A549 (cell line): ENCODE measurements at regions not wholly inside any gene's neighbourhood (a gene's known extent, or its start where the extent isn't known, plus 50 kb on each side); places are given as distances from the start of the nearest gene placed in this dataset.

Experiments
- ATAC-seq, 2 experiments: fragments of 200-7000 bp in 1 of 2; fragments of >200 bp in 1 of 2; cut with Nextera tagmentation in 1 of 2; cut with Tn5 transposase in 1 of 2; 3 replicates each; pipeline versions ENCODE4 v1.8.0 to v1.9.1; 2018 to 2020; ENCODE audit warnings: mild to moderate bottlenecking in 1 of 2, moderate library complexity in 1 of 2
- CTCF ChIA-PET: fragments of 300-600 bp; sonication (Branson Sonifier 250); formaldehyde crosslinking; extraction: SDS; loops from one replicate; lab custom pipeline; 2021; ENCODE audit warnings: antibody characterized with exemption, inconsistent platforms; lab: Yijun Ruan, JAX
- POLR2A ChIA-PET: fragments of 350-600 bp; formaldehyde crosslinking; extraction: SDS; loops from one replicate; lab custom pipeline; 2021; ENCODE audit warnings: antibody characterized with exemption, inconsistent platforms; lab: Yijun Ruan, JAX
- DNase-seq, 2 experiments: peaks; one replicate each; pipeline versions ENCODE4 v3.0.0 to v3.0.0-alpha.2; 2011 to 2016; ENCODE audit warnings: low read depth in 1 of 2, low spot score in 1 of 2
- FAIRE-seq: peaks from 2 replicates; lab custom pipeline; 2011; peaks lifted over from hg19 to GRCh38; lab: Jason Lieb, UNC
- H3K27ac ChIP-seq, 2 experiments: fragments of >200 bp; sonication (Bioruptor Twin); formaldehyde crosslinking; 3 replicates each; pipeline ENCODE4 v1.5.1; 2016 to 2017
- H3K4me1 ChIP-seq: fragments of >200 bp; sonication (Bioruptor Twin); formaldehyde crosslinking; 3 replicates; pipeline ENCODE4 v1.6.1; 2016
- H3K4me2 ChIP-seq: fragments of >200 bp; sonication (Bioruptor Twin); formaldehyde crosslinking; 3 replicates; pipeline ENCODE4 v1.6.1; 2016
- H3K4me3 ChIP-seq: fragments of >200 bp; sonication (Bioruptor Twin); formaldehyde crosslinking; 3 replicates; pipeline ENCODE4 v1.5.1; 2016
- H3K9me3 ChIP-seq: fragments of >200 bp; sonication (Bioruptor Twin); formaldehyde crosslinking; 3 replicates; pipeline ENCODE4 v1.6.1; 2016
- CEBPB ChIP-seq, 2 experiments: fragments of >200 bp in 1 of 2; sonication (Bioruptor Twin) in 1 of 2; formaldehyde crosslinking in 1 of 2; IDR thresholded peaks; 2 replicates each; pipeline ENCODE4 v1.6.1; 2012 to 2016
- CHD2 ChIP-seq: fragments of 150-350 bp; IDR thresholded peaks from 2 replicates; pipeline ENCODE4 v1.6.1; 2014; ENCODE audit warnings: low read length; ENCODE audit not compliant: partially characterized antibody
- EHF ChIP-seq: fragments of 250-450 bp; sonication (Bioruptor Pico); IDR thresholded peaks from 2 replicates; pipeline ENCODE4 v1.5.0; 2020; ENCODE audit warnings: mild to moderate bottlenecking
- EHMT2 ChIP-seq: fragments of 200-600 bp; sonication (generic); IDR thresholded peaks from 2 replicates; pipeline ENCODE4 v1.6.1; 2016; ENCODE audit warnings: antibody characterized with exemption, low read depth, mild to moderate bottlenecking, moderate library complexity
- EP300 ChIP-seq, 2 experiments: fragments of >200 bp; sonication (Bioruptor Twin); formaldehyde crosslinking; IDR thresholded peaks; 2 replicates in 1 of 2; 3 replicates in 1 of 2; pipeline ENCODE4 v1.6.1; 2016 to 2017
- FOSB ChIP-seq: fragments of 250-450 bp; sonication (Bioruptor Pico); IDR thresholded peaks from 2 replicates; pipeline ENCODE4 v1.5.0; 2020; ENCODE audit warnings: mild to moderate bottlenecking, moderate library complexity
- FOSL2 ChIP-seq, 2 experiments: fragments of 450-650 bp in 1 of 2; fragments of >200 bp in 1 of 2; sonication (Bioruptor Twin) in 1 of 2; formaldehyde crosslinking; IDR thresholded peaks; 2 replicates each; pipeline versions ENCODE4 v1.5.0 to v1.6.1; 2016 to 2020; ENCODE audit warnings: mild to moderate bottlenecking in 1 of 2, moderate library complexity in 1 of 2
- GATA3 ChIP-seq: IDR thresholded peaks from 2 replicates; pipeline ENCODE4 v1.6.1; 2012; ENCODE audit warnings: borderline replicate concordance
- HDAC2 ChIP-seq: fragments of 200-600 bp; sonication (generic); IDR thresholded peaks from 2 replicates; pipeline ENCODE4 v1.6.1; 2016
- HOXB13 ChIP-seq: fragments of 250-450 bp; sonication (Bioruptor Pico); IDR thresholded peaks from 2 replicates; pipeline ENCODE4 v1.5.0; 2020; ENCODE audit warnings: low read depth, mild to moderate bottlenecking, moderate library complexity
- HOXB5 ChIP-seq: fragments of 250-450 bp; sonication (Bioruptor Pico); IDR thresholded peaks from 2 replicates; pipeline ENCODE4 v1.5.0; 2020; ENCODE audit warnings: mild to moderate bottlenecking, moderate library complexity
- JUN ChIP-seq, 2 experiments: fragments of >200 bp; sonication (Bioruptor Twin); formaldehyde crosslinking; IDR thresholded peaks; 2 replicates in 1 of 2; 3 replicates in 1 of 2; pipeline ENCODE4 v1.6.1; 2016 to 2017
- JUNB ChIP-seq: fragments of >200 bp; sonication (Bioruptor Twin); formaldehyde crosslinking; IDR thresholded peaks from 2 replicates; pipeline ENCODE4 v1.6.1; 2016
- MAFK ChIP-seq: fragments of 450-650 bp; IDR thresholded peaks from 2 replicates; pipeline ENCODE4 v1.6.1; 2014; ENCODE audit not compliant: partially characterized antibody
- PHF8 ChIP-seq: fragments of 200-600 bp; sonication (generic); IDR thresholded peaks from 2 replicates; pipeline ENCODE4 v1.6.1; 2016; ENCODE audit warnings: low read depth, mild to moderate bottlenecking, antibody characterized with exemption, moderate library complexity, borderline replicate concordance
- RAD21 ChIP-seq, 2 experiments: fragments of >200 bp in 1 of 2; sonication (Bioruptor Twin) in 1 of 2; formaldehyde crosslinking in 1 of 2; IDR thresholded peaks in 1 of 2; conservative IDR thresholded peaks in 1 of 2; 2 replicates in 1 of 2; 3 replicates in 1 of 2; pipeline ENCODE4 v1.6.1; 2012 to 2018; ENCODE audit warnings: inconsistent platforms in 1 of 2
- RARB ChIP-seq: fragments of 250-450 bp; sonication (Bioruptor Pico); IDR thresholded peaks from 2 replicates; pipeline ENCODE4 v1.8.0; 2021; ENCODE audit warnings: mild to moderate bottlenecking, moderate library complexity
- SMC3 ChIP-seq: fragments of >200 bp; sonication (Bioruptor Twin); formaldehyde crosslinking; IDR thresholded peaks from 3 replicates; pipeline ENCODE4 v1.6.1; 2018; ENCODE audit warnings: inconsistent platforms
- ZFP36 ChIP-seq: fragments of 450-650 bp; IDR thresholded peaks from 2 replicates; pipeline ENCODE4 v1.6.1; 2014; ENCODE audit warnings: borderline replicate concordance; ENCODE audit not compliant: partially characterized antibody
- WGBS: methylation state at CpG from one replicate; pipeline ENCODE4 v1.1.6; 2017; ENCODE audit errors: missing lambda C conversion rate; 5-methylcytosine and 5-hydroxymethylcytosine counted together
- TF ChIP-seq, protein P1 (sequence below): fragments of 450-650 bp; IDR thresholded peaks from 2 replicates; pipeline ENCODE4 v1.6.1; 2014; ENCODE audit warnings: antibody characterized with exemption
- TF ChIP-seq, protein P2 (sequence below): IDR thresholded peaks from 2 replicates; pipeline ENCODE4 v1.6.1; 2012
- TF ChIP-seq, protein P3 (sequence below): fragments of 200-600 bp; sonication (generic); IDR thresholded peaks from 2 replicates; pipeline ENCODE4 v1.6.1; 2016; ENCODE audit warnings: antibody characterized with exemption, mild to moderate bottlenecking, moderate library complexity
- TF ChIP-seq, protein P4 (sequence below): IDR thresholded peaks from 2 replicates; pipeline ENCODE4 v1.6.1; 2012; ENCODE audit warnings: low read depth, borderline replicate concordance
- TF ChIP-seq, protein P5 (sequence below): fragments of >200 bp; sonication (Bioruptor Twin); formaldehyde crosslinking; IDR thresholded peaks from 2 replicates; pipeline ENCODE4 v1.6.1; 2016
- TF ChIP-seq, protein P6 (sequence below): IDR thresholded peaks from 2 replicates; pipeline ENCODE4 v1.6.1; 2012
- TF ChIP-seq, protein P7 (sequence below): fragments of 150-350 bp; IDR thresholded peaks from 2 replicates; pipeline ENCODE4 v1.6.1; 2014; ENCODE audit warnings: low read depth, mild to moderate bottlenecking, low read length
- TF ChIP-seq, protein P8 (sequence below): fragments of >200 bp; sonication (Bioruptor Twin); formaldehyde crosslinking; IDR thresholded peaks from 3 replicates; pipeline ENCODE4 v1.6.1; 2016

DNA sequence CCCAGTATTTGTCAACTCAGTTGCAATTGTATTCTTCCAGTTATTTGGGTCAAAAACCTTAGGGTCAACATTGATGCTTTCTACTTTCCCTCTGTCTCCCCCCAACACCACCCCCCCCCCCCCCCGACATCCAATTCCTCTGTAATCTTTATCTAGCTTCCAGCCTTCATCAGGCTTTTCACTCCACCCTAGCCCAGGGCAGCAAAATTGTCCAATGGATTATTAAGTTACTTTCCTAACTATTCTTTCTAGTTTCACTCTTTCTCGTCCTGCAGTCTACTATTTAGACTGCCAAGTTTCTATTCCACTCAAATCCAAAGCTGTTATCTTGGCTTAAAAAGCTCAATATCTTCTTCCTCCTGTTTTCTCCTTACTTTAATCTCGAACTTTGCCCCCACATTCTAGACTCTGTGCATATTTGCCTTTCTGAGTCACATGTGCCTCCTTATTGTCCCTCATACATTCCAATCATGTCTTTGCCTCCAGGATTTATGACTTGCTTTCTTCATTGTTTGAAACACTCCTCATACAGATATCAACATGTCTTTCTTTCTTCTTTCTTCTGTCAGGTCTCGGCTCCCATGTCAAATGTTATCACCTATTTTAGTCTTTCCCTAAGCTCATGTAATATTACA is 196.6 kb upstream of the TMEM196 start:
- ATAC-seq = peak; percentile 94 to 99
- TF ChIP-seq SMC3 = peak; percentile 61
- TF ChIP-seq JUN (IDR thresholded peaks at IDR 0.05) = peak; percentile 94 to 96; a peak in 4 of 5 replicates
- TF ChIP-seq EHF (CRISPR knock-in tag) = no peak
- TF ChIP-seq JUNB = peak; percentile 97
- TF ChIP-seq CEBPB (IDR thresholded peaks at IDR 0.05) = peak; percentile 51 to 89; a peak in 3 of 4 replicates
- TF ChIP-seq, protein P1, sequence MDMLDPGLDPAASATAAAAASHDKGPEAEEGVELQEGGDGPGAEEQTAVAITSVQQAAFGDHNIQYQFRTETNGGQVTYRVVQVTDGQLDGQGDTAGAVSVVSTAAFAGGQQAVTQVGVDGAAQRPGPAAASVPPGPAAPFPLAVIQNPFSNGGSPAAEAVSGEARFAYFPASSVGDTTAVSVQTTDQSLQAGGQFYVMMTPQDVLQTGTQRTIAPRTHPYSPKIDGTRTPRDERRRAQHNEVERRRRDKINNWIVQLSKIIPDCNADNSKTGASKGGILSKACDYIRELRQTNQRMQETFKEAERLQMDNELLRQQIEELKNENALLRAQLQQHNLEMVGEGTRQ = peak; percentile 77
- TF ChIP-seq FOSL2 (IDR thresholded peaks at IDR 0.05) = peak; percentile 92
- TF ChIP-seq FOSL2 (CRISPR knock-in tag; IDR thresholded peaks at IDR 0.05) = peak; percentile 98
- TF ChIP-seq, protein P2, sequence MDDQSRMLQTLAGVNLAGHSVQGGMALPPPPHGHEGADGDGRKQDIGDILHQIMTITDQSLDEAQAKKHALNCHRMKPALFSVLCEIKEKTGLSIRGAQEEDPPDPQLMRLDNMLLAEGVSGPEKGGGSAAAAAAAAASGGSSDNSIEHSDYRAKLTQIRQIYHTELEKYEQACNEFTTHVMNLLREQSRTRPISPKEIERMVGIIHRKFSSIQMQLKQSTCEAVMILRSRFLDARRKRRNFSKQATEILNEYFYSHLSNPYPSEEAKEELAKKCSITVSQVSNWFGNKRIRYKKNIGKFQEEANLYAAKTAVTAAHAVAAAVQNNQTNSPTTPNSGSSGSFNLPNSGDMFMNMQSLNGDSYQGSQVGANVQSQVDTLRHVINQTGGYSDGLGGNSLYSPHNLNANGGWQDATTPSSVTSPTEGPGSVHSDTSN = peak; percentile 89
- TF ChIP-seq HOXB5 (CRISPR knock-in tag) = peak; percentile 89
- TF ChIP-seq, protein P3, sequence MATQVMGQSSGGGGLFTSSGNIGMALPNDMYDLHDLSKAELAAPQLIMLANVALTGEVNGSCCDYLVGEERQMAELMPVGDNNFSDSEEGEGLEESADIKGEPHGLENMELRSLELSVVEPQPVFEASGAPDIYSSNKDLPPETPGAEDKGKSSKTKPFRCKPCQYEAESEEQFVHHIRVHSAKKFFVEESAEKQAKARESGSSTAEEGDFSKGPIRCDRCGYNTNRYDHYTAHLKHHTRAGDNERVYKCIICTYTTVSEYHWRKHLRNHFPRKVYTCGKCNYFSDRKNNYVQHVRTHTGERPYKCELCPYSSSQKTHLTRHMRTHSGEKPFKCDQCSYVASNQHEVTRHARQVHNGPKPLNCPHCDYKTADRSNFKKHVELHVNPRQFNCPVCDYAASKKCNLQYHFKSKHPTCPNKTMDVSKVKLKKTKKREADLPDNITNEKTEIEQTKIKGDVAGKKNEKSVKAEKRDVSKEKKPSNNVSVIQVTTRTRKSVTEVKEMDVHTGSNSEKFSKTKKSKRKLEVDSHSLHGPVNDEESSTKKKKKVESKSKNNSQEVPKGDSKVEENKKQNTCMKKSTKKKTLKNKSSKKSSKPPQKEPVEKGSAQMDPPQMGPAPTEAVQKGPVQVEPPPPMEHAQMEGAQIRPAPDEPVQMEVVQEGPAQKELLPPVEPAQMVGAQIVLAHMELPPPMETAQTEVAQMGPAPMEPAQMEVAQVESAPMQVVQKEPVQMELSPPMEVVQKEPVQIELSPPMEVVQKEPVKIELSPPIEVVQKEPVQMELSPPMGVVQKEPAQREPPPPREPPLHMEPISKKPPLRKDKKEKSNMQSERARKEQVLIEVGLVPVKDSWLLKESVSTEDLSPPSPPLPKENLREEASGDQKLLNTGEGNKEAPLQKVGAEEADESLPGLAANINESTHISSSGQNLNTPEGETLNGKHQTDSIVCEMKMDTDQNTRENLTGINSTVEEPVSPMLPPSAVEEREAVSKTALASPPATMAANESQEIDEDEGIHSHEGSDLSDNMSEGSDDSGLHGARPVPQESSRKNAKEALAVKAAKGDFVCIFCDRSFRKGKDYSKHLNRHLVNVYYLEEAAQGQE = no peak
- peak; percentile 30 for TF ChIP-seq ZFP36
- no peak for TF ChIP-seq HDAC2
- TF ChIP-seq RARB (CRISPR knock-in tag) = 0 out of 2 replicates have a peak, but pooled peaks have one; percentile 80
- TF ChIP-seq HOXB13 (CRISPR knock-in tag) = no peak
- TF ChIP-seq, protein P4, sequence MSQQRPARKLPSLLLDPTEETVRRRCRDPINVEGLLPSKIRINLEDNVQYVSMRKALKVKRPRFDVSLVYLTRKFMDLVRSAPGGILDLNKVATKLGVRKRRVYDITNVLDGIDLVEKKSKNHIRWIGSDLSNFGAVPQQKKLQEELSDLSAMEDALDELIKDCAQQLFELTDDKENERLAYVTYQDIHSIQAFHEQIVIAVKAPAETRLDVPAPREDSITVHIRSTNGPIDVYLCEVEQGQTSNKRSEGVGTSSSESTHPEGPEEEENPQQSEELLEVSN = no peak
- TF ChIP-seq, protein P5, sequence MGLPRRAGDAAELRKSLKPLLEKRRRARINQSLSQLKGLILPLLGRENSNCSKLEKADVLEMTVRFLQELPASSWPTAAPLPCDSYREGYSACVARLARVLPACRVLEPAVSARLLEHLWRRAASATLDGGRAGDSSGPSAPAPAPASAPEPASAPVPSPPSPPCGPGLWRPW = peak; percentile 64
- TF ChIP-seq, protein P6, sequence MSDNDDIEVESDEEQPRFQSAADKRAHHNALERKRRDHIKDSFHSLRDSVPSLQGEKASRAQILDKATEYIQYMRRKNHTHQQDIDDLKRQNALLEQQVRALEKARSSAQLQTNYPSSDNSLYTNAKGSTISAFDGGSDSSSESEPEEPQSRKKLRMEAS = peak; percentile 81
- TF ChIP-seq GATA3 = peak; percentile 99
- TF ChIP-seq FOSB = no peak
- TF ChIP-seq PHF8 = no peak
- TF ChIP-seq RAD21 (conservative IDR thresholded peaks at IDR 0.05 in 1 of 2, IDR thresholded peaks at IDR 0.05 in 1 of 2) = peak; percentile 37 to 70; a peak in 4 of 5 replicates
- peak; percentile 94; a peak in 4 of 5 replicates for TF ChIP-seq EP300 (IDR thresholded peaks at IDR 0.05)
- TF ChIP-seq CHD2 = no peak
- no peak for TF ChIP-seq EHMT2
- TF ChIP-seq, protein P7, sequence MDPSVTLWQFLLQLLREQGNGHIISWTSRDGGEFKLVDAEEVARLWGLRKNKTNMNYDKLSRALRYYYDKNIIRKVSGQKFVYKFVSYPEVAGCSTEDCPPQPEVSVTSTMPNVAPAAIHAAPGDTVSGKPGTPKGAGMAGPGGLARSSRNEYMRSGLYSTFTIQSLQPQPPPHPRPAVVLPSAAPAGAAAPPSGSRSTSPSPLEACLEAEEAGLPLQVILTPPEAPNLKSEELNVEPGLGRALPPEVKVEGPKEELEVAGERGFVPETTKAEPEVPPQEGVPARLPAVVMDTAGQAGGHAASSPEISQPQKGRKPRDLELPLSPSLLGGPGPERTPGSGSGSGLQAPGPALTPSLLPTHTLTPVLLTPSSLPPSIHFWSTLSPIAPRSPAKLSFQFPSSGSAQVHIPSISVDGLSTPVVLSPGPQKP = no peak
- TF ChIP-seq, protein P8, sequence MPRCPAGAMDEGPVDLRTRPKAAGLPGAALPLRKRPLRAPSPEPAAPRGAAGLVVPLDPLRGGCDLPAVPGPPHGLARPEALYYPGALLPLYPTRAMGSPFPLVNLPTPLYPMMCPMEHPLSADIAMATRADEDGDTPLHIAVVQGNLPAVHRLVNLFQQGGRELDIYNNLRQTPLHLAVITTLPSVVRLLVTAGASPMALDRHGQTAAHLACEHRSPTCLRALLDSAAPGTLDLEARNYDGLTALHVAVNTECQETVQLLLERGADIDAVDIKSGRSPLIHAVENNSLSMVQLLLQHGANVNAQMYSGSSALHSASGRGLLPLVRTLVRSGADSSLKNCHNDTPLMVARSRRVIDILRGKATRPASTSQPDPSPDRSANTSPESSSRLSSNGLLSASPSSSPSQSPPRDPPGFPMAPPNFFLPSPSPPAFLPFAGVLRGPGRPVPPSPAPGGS = peak; percentile 94; the same call in 2 of the 3 replicates
- TF ChIP-seq MAFK = no peak
- TF ChIP-seq, all 56 proteins: peak for 16
- peak overlapping the region; percentile 80 for H3K4me2 ChIP-seq
- ChIA-PET CTCF (interaction anchor here (0.6 to 1.4 kb wide), 3 partner anchors 22 to 628 kb away, joined by 3 to 5 read pairs (median 4); no protein-coding TSS in a partner anchor), POLR2A (interaction anchor here (0.7 to 1.7 kb wide), 2 partner anchors 12 to 360 kb away, joined by 3 to 6 read pairs; no protein-coding TSS in a partner anchor)
- peak overlapping the region; percentile 88 to 91 for H3K27ac ChIP-seq
- H3K4me1 ChIP-seq = peaks cover 37% of the 10 kb centered on the region
- H3K9me3 ChIP-seq = no peaks in the 10 kb centered on the region; the same call in 2 of the 3 replicates
- DNase-seq (peak; percentile 62 to 92), FAIRE-seq (peak; percentile 100)
- no peak overlapping the region for H3K4me3 ChIP-seq
- WGBS = 0% methylated on average over 4 of the region's 4 CpGs
